GM12875 (cell line): ENCODE measurements at regions not wholly inside any gene's neighbourhood (a gene's known extent, or its start where the extent isn't known, plus 50 kb on each side); places are given as distances from the start of the nearest gene placed in this dataset.
A peak's percentile ranks its signal among the peaks of the same experiment; 100 is the strongest.

ENCODE experiments used
- H3K4me3 ChIP-seq: one replicate; pipeline ENCODE4 v1.5.1; 2011; ENCODE audit warnings: low read depth, low read length, control low read depth
- TF ChIP-seq, protein P1 (sequence below): IDR thresholded peaks from 2 replicates; pipeline ENCODE4 v1.5.1; 2011; ENCODE audit warnings: low read depth, mild to moderate bottlenecking, control low read depth, inconsistent platforms, low read length, moderate library complexity, borderline replicate concordance; ENCODE audit not compliant: insufficient read depth

DNA sequence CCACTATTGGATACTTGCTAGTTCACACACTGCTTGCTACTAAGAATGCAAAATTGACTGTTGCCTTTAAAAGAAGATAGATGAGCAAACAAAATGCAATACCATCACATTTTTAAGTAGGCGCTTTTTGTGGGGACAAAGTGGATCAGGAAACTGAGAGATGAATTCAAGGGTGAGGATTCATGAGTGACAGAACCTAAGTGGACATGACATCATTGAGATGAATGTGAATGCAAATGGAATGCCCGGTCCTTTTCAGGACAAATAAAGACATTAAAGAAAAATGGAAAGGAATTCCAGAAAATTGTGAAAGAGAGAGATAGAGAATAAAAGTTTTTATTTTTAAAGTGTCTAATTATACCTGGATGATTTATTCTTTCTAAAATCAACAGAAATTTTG is 106.3 kb upstream of the AKR1E2 start:
- TF ChIP-seq, protein P1, sequence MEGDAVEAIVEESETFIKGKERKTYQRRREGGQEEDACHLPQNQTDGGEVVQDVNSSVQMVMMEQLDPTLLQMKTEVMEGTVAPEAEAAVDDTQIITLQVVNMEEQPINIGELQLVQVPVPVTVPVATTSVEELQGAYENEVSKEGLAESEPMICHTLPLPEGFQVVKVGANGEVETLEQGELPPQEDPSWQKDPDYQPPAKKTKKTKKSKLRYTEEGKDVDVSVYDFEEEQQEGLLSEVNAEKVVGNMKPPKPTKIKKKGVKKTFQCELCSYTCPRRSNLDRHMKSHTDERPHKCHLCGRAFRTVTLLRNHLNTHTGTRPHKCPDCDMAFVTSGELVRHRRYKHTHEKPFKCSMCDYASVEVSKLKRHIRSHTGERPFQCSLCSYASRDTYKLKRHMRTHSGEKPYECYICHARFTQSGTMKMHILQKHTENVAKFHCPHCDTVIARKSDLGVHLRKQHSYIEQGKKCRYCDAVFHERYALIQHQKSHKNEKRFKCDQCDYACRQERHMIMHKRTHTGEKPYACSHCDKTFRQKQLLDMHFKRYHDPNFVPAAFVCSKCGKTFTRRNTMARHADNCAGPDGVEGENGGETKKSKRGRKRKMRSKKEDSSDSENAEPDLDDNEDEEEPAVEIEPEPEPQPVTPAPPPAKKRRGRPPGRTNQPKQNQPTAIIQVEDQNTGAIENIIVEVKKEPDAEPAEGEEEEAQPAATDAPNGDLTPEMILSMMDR = no peak
- H3K4me3 ChIP-seq = no peak overlapping the region

DNA sequence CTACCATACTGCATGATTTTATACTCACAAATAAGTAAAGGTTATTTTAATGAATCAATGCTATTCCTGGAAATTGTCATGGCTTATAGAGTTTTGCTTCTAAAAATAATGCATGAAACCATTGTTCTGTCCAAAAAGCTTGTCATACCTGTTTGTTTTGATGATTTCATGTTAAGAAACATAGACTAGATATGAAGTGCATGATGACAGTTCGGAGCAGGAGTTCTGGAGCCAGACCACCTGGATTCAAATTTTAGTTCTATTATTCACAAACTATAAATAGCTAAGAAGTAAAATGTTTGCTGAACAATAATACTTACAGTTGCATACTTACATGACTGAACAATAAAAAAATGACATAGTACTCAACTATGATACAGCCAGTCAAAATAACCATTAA is 107.0 kb upstream of the AKR1E2 start:
- TF ChIP-seq, protein P1 = no peak
- H3K4me3 ChIP-seq = no peak overlapping the region

- TF ChIP-seq, protein P1 = no peak
- H3K4me3 ChIP-seq = no peak overlapping the region
Measured at GRCh38 chr10:4718544-4718943, 107.5 kb upstream of the AKR1E2 start.

GRCh38 chr10:4717670-4718069 is 108.3 kb upstream of the AKR1E2 start:
- TF ChIP-seq, protein P1 = no peak
- H3K4me3 ChIP-seq = no peak overlapping the region

- TF ChIP-seq, protein P1 = no peak
- H3K4me3 ChIP-seq = no peak overlapping the region
Measured at GRCh38 chr10:4710858-4711257, 115.1 kb upstream of the AKR1E2 start.

DNA sequence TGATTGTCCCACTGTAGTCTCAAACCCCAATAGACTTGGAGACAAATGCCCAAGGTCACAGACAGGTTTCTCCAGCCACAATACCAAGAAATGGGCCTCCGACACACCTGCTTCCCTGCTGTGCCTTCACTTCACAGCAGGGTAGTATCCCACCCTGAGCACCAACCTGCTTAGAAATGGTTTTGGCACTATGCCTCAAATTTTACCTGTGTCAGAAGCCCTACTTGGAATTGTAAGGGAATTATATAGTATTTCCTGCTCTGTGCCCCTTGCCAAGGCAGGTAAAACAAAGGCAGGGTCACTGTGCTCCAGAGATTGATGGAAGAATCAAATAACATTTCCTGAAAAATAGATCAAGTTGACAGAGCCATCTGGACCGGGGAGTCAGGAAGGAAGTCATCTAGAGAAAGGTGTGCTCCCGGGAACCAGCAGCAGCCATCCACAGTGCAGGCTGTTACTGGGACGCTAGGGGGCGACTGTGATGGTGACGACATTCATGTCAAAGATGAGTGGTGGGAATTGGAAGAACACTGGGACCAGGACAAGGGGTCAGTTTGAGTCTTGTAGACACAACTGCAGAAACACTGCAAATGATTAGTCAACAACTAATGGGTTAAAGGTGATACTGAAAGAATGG is 117.8 kb upstream of the AKR1E2 start:
- TF ChIP-seq, protein P1 = peak; percentile 64; the same call in 1 of the 2 replicates
- H3K4me3 ChIP-seq = no peak overlapping the region

DNA sequence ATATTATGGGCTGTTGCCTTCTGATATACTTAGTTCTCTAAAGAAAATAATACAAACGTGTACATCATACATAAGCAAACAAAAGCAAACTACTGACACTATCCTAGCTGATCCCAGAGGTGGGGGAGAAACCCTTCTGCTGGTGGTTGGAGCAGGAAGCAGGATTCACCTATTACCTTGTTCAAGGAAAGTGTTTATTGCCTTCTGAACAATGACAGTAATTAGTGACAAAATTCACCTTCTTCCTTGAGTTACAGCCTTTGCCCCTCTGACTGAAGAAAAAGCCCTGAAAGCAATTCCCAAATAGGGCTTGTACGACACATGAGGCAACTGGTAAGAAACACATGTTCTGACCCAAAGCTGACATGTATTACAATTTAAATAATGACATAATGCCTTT is 118.8 kb upstream of the AKR1E2 start:
- H3K4me3 ChIP-seq = no peak overlapping the region
- TF ChIP-seq, protein P1 = no peak
